ENCODE measurements at regions not wholly inside any gene's neighbourhood (a gene's known extent, or its start where the extent isn't known, plus 50 kb on each side); places are given as distances from the start of the nearest gene placed in this dataset.
"Not testable (repeated sequence)": the region's sequence is repeated elsewhere in the genome, so short reads cannot be mapped to it uniquely, and the experiment has no call there.

DNA sequence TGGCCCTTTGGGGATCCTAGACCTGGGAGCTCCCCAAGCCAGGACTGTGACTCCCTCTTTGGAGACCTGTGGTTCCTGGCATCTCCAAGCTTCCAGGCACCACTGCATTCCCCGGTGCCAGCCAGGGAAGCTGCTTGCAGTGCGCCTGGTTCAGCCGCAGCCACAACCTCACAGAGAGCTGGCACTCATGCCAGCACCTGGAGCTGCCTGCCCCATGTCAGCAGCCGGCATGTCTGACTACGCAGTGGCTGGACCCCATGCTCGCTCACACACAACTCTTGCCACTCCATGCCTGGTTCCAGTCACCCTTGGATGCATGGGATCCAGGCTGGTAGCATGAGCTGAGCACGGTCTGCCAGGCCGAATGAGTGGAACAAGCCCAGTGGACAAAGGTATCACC is 426.6 kb downstream of the LRRIQ3 start:
- DNase-seq (ENCODE audit: low read depth in 2 of 2), result no peak

DNA sequence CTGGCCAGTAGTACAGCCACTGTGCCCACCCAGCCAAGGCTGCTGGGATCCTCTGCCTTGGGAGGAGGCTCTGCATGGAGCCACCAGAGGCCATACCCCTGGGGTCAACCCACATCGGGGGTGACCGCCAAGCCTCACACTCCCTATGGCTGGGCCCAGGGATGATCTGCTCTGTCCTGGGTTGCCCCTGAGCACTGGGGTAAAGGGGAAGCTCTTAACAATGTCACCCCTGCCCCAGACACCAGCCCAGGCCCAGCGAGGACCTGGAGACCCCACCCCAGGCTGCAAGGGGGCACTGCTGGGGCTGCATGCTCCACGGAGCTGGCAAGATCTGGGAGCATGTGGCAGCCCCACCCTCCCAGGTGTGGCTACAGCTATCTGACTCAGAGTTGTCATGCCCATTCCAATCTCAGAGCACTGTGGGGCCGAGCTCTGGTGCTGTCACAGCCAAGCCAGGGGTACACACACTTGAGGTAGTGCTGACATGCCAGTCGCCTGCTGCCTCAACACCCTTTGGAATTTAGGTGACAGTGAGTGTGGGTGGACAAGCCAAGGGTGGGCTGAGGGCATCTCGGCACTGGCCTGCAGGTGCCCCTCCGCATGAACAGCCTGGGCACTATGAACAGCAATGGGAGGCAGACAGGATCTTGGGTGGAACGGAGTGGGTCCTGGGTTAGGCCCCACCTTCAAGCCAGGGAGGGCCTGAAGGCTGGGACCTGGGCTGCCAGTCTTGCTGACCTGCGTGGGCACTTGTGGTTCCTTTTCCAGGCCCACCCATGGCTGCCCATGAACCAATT is 427.7 kb downstream of the LRRIQ3 start:
- no peak for DNase-seq (ENCODE audit: low read depth in 2 of 2)

DNA sequence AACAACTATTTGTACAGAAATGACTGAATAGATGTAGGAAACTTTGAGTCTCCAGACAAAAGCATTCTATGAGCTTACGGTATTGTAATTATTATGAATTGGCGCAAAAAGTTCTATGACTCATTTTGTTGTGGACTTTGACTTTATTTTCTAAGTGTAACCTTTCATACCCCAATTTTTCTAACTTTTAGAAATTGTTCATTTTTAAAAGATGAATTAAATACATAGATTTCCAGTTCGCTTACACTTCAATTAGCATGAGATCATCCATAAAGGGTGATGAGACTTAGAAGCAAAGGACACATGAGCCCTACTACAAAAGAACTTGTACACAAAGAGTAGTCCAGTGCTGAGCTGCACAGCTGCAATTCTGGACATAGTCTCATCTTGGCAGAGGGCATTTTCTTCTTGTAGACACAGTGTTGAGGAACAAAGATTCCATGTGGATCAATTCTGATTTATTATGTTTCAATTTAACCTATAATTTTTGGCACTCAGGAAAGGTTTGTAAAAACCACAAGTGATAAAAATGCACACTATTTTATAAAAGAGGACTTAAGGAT is 431.1 kb downstream of the LRRIQ3 start:
- no peak for DNase-seq (ENCODE audit: low read depth in 2 of 2)

DNA sequence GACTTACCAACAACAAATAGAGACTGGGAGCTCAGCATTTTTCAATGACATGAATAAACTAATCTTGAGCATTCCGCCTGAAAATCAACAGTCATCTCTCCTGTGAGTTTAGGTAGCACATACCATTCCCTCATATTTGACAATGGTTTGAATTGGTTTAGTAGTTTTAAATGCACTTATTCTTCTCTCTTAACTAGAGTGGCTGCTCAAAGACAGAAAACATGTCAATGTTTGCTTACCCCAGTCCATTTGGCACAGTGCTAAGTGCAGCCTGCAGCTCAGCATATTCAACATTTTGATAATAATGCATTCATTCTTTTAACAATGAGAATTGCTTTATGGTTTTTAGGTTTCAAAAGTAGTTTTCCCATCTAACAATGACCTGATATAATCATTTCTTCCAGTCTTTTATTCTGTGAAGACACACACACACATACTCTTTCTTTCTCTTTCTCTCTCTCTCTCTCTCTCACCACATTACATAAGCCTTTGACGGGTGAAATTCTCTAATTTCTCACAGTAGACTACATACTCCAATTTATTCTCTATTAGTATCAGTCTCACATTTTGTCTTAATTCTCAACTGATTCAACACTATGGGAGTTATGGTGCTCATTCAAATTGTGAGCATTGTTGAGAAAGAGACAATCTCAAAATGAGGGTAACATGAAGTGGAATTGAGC is 432.3 kb downstream of the LRRIQ3 start:
- DNase-seq (ENCODE audit: low read depth in 2 of 2), result no peak

DNA sequence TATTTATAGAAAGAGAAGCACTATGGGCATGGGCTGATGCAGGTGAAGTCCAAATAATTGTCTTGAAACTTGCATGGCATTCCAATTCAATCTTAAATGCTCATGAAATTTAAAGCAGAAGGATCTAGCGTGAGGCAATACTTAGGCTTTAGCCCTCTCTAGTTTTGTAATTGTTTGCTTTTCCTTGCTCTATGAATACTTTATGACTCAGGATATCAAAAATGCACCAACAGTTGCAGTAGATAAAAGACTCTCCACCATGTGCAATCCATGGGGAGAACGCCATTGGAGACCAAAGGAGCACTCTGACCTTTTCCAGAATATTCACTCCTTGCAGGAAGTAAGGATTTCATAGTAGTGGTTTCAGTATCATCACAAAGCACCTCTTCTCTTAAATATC is 436.4 kb downstream of the LRRIQ3 start:
- DNase-seq (ENCODE audit: low read depth in 2 of 2), result no peak

DNA sequence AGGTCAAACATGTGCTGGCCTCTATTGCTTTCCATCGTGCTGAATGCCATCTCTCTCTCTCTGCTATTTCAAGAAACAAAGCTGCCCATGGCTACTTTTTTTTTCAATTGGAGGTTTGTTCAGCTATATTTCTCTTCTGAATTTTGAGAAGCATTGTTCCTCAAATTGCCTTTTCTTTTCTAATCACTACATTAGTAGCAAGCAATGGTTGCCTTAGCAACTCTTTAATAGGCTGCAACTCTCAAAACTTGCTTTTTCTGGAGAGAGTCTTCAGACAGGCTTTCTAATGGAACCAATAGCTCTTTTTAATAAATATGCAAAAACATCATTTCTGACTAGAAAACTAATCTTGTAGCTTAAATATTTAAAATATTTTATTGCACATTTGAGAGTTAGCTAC is 439.0 kb downstream of the LRRIQ3 start:
- no peak for DNase-seq (ENCODE audit: low read depth in 2 of 2)

DNA sequence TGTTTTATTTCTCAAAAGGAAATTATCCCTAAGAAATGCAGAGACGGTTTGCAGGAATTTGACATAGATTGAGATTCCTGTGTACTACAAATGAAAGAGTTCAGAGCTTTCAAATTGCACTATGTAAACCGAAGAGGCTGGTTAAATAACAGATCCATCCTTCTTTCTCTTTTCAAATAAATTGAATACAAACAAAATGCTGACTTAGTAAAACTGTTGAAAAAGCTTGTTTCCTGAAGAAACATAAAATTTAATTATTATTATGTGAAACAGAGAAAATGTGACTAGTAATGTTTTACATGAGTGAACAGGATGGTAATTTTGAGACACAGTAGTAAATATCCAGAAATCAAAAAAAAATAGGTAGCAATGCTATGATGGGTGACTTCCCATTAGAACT is 441.2 kb downstream of the LRRIQ3 start:
- DNase-seq (ENCODE audit: low read depth in 2 of 2), result no peak

DNA sequence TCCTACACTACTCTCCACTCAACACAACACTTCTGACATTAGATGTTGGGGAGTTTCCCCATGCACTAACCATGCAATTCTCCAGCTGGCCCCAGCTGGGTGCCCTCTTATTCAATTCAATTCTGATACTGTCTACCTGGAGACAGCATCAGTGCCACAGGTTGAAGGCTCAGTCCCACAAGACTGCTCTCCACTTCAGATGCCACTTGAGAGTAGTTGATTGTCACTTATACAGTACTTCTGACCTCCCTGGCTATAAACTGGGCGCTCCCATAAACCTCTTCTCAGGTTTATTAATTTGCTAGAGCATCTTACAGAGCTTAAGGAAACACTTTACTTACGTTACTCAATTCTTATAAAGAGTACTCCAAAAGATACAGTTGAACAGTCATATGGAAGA is 442.3 kb downstream of the LRRIQ3 start:
- DNase-seq (ENCODE audit: low read depth in 2 of 2), result no peak

DNA sequence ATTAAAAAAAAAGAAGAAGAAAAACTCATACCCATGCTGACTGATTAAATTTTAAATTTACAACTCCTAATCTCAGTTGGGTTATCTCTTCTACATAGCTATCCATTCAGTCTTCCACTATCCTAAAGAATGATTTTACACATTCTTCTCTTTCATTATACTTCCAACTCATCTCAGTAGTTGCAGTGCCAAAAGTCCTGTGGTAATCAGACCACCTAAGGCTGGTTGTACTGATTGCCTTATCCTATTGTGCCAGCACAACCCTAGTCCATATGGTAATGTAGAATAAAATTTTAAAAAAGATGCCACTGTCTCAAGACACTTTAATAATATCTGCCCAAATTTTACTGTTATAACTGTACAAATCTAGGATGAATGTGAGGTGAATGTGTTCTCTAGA is 448.0 kb downstream of the LRRIQ3 start:
- DNase-seq (ENCODE audit: low read depth in 2 of 2), result no peak

DNA sequence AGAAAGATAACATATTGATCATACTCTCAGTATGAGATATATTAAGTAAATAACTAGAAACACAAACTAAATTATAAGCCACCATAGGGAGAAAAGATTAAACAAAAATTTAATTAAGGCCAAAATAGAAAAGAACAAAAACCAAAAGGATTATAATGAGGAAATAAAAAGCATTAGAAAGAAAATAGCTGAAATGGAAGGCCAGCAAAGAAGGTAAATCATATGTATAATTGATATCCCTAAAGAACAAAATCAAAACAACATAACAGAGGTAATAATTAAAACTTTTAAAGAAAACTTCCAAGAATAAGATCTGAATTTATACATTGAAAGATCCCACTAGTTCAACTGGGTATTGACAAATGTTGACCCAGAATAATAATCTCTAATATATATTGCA is 453.0 kb downstream of the LRRIQ3 start:
- no peak for DNase-seq (ENCODE audit: low read depth in 2 of 2)

DNA sequence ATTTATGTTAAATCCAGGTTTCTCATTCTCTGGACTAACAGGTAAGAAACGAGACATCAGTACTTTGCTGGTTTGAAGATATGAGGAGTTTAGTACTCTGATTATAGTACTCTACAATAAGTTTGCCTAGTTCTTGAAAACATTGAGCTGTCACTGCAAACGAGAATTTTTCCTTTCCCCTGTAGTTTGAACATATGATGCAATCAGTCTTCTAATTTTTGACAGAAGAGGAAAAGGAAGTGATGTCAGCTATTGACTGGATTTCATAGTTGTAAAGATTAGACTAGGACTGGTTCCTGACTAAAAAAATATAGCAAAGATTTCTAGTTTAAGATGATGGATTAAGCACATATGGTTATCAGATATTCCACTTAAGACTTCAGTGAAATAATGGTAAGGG is 461.9 kb downstream of the LRRIQ3 start:
- DNase-seq (ENCODE audit: low read depth in 2 of 2), result no peak

DNA sequence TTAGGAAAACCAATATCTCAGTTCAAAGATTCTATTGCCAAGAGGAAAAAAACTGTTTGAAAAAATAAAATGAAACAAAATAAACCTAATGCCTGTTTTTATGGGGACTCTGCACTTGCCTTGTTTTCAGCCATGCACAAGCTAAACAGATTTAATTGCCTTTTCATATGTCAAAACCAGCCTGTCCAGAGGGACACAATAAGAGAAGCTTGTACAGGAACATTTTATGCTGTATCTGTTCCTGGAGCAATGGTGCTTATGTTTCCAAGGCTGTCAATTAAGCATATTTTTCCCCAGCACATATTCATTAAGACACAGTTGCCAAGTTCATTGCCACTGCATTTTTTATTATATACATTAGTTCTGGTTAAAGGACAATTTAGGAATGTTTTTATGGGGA is 470.9 kb downstream of the LRRIQ3 start:
- DNase-seq (ENCODE audit: low read depth in 2 of 2), result no peak

DNA sequence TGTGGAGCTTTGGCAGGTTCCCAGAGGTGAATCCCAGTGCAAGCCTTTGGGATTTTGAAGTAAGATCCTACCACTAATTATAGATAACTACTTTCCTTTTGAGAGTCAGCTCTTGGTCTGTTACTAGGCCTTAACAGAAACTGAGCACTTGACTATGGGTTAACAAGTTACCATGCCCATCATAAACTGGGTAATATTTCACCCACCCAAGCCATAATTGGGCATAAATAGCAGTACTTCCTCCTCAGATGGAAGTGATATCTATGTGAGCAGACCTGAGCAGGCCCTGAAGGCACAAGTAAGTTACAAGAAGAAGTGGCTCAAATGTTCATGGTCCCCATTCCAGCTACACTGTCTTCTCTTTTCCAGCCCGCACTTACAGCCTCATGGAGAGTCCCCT is 475.9 kb downstream of the LRRIQ3 start:
- no peak for DNase-seq (ENCODE audit: low read depth in 2 of 2)

DNA sequence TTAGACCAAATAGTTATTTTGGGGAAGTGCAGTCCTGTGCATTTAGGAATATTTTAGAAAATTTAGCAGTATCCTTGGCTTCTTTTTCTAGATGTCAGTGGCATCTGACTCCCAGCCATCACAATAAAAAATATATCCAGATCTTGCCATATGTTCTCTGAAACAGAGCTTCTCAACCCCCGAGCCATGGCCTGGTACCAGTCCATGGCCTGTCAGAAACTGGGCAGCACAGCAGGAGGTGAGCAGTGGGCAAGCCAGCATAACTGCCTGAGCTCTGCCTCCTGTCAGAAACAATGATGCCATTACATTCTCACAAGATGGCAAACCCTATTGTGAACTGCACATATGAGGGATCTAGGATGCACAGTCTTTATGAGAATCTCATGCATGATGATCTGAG is 480.0 kb downstream of the LRRIQ3 start:
- DNase-seq (ENCODE audit: low read depth in 2 of 2), result no peak

DNA sequence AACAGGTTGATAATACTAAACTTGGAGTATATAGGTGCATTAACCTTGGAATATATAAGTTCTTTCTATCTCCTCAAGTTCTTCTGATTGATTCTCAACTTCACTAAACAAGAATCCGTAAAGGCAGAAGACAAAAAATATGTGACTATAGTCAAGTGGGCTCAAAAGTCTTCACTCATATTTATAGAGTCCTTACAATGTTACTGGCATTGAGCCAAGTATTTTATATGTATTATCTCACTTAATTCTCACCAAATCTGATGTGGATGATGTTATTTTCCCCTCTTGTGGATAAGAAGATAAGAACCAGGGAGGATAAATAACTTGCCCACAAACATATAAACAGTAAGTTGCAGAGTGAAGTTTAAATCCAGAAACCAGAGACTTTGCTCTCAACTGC is 486.9 kb downstream of the LRRIQ3 start:
- no peak for DNase-seq (ENCODE audit: low read depth in 2 of 2)

DNA sequence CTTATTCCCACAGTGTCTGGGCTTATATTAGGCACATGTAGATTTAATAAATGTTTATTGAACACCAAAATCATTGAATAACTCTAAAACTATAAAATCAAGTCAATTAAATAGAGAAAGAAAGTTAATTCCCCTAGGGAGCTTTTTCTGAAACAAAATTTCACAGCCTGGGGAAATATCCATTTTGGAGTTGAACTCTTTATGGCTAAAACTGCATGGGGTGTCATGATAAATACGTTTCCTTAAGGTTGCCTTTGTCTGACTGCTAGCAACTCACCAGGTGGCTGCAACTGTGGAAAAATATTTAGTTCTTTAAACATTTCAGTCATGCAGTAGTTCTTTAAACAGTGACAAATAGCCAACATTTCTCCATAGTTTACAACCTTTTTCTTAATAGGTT is 496.1 kb downstream of the LRRIQ3 start:
- DNase-seq (ENCODE audit: low read depth in 2 of 2), result no peak

DNA sequence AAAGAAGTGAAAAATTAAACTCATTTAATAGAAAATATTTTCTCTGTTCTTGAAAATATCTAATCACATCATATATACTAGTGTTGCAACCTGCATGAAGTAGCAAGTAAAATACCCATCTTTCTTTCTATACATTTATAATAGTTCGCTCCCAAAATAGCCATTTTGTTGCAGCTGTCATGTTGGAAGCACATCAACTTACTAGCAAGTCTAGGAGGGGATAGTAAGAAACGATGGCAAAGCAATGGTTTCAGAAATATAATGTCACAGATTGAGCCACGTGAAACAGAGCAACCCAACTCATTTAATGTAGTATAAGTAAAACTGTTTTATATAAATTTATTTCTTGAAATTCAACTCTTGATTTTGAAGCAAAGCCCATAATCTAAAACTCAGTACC is 521.8 kb downstream of the LRRIQ3 start:
- no peak for DNase-seq (ENCODE audit: low read depth in 2 of 2)

DNA sequence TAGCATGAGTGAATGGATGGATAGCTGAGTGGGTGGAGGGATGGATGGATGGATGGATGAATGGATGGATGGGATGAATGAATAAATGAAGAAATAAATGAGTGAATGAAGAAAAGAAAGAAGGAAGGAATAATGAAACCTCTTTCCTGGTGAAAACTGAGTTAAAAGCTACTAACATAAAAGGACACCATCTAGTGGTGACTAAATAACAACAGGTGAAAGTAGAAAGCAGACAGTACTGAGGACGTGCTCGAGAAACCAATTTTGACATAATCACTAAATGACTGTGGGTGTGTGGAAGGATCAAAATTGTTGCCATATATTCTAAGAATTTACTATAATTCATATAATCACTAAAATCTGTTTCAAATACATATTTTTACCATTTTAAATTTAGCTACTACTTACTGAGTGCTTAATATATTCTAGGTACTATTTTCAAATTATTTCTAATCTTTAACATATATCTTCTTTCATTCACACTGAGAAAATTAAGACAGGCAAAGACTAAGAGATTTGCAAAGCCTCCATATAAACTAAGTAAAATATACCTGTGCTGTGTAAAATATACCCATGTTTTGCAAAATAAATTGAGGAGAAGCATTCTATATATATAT is 522.9 kb downstream of the LRRIQ3 start:
- peak; percentile 3 to 14 for DNase-seq (ENCODE audit: low read depth in 2 of 2)

DNA sequence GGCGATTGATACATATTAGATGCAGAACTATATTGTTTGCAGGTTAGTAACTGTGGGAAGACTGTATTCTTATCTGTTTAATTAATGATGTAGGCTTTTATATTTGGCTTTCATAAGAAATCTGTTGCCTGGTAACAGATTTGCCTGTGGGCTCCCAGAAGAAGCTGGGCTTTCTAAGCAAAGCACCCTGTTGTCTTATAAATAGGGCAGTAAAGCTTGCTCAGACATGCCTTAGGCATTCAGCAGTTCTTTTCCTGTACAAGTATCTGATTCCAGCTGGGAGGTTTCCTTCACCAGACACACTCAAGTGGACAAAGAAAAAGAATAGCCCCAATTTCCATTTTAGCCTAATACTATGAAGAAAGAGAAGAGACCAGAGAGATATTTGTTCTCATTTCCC is 524.0 kb downstream of the LRRIQ3 start:
- DNase-seq (ENCODE audit: low read depth in 2 of 2), result peak in 1 of 2 donors; percentile 1

DNA sequence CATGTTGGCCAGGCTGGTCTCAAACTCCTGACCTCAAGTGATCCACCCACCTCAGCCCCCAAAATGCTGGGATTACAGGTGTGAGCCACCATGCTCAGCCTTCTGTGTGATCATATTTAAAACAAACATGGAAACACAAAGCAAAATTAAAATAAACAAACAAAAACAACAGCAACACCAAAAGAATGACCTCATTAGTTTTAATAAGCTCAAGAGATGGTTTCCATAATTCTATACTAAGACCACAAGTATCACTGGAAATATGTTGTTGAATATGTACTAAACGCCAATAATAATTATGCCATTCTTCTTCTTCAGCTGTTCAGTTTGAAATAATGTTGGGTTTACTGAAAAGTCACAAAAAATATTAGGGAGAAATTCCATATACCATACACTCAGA is 526.4 kb downstream of the LRRIQ3 start:
- no peak for DNase-seq (ENCODE audit: low read depth in 2 of 2)

DNA sequence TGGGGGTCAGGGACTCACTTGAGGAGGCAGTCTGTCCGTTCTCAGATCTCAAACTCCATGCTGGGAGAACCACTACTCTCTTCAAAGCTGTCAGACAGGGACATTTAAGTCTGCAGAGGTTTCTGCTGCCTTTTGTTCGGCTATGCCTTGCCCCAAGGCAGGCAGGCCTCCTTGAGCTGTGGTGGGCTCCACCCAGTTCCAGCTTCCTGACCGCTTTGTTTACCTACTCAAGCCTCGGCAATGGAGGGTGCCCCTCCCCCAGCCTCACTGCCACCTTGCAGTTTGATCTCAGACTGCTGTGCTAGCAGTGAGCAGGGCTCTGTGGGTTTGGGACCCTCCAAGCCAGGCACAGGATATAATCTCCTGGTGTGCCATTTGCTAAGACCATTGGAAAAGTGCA is 530.0 kb downstream of the LRRIQ3 start:
- DNase-seq (ENCODE audit: low read depth in 2 of 2), result not testable (repeated sequence)

DNA sequence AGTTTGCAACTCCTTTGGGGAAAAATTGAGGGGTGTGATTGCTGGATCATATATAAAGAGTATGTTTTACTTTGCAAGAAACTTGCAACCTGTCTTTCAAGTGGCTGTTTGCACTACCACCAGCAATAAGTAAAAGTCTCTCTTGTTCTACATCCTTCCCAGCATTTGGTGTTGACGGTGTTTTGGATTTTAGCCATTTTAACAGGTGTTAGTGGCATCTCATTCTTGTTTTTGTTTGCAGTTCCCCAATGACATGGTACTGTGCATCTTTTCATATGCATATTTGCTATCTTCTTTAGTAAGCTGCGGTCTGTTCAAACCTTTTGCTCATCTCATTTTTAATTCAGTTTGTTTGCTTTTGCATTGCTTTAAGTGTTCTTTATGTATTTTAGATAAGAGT is 535.5 kb downstream of the LRRIQ3 start:
- no peak for DNase-seq (ENCODE audit: low read depth in 2 of 2)

DNA sequence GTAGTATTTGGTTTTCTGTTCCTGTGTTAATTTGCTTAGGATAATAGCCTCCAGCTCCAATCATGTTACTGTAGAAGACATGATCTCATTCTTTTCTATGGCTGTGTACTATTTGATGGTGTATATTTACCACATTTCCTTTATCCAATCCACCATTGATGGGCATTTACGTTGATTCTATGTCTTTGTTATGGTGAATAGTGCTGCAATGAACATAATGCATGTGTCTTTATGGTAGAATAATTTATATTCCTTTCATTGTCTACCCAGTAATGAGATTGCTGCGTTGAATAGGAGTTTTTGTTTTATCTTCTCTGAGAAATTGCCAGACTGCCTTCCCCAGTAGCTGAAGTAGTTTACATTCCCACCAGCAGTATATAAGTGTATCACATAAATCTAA is 538.8 kb downstream of the LRRIQ3 start:
- no peak for DNase-seq (ENCODE audit: low read depth in 2 of 2)
